NCI-H2081 (cell line): ENCODE measurements at regions not wholly inside any gene's neighbourhood (a gene's known extent, or its start where the extent isn't known, plus 50 kb on each side); places are given as distances from the start of the nearest gene placed in this dataset.
"Not testable (repeated sequence)": the region's sequence is repeated elsewhere in the genome, so short reads cannot be mapped to it uniquely, and the experiment has no call there.

ENCODE experiments used
- DNase-seq, 2 experiments: peaks; one replicate each; lab custom pipeline; 2025; lab: John Stamatoyannopoulos, UW

- no peak for DNase-seq
These were observed 99.4 kb upstream of the PTPN3 start for GRCh38 chr9:109597496-109597895.

DNA sequence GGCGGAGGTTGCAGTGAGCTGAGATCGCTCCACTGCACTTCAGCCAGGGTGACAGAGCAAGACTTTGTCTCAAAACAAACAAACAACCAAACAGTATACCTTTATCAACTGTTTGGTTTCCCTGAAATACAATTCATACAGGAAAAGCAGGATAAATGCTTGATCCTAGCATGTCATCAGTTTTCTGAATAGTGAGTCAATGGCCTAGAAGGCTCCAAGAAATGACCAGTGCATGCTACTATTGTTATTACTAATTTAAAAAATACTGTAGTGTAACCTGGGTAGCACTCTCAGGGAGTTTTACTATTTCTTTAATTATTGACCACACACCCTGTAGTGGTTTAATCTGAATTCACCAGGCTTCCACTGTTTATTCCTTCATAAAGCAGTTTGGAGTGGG lies 101.0 kb upstream of the PTPN3 start:
- no peak for DNase-seq

DNA sequence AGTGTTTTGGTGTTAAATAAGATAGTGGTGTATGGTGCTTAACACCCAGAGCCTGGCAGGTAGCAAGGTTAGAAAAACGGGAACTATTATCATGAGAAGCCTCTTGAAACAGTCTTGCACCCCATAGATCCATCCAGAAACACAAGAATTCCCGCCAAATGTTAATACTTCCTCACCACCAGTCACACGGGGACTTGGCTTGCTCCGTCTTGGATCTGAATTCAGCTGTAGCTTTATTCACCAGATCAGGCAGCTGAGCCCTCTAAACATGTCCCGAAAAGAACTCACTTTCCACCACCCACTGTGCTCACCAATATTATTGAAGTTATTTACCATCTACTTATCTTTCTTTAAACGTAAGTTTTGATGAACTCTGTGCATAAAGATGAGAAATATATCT lies 101.6 kb upstream of the PTPN3 start:
- DNase-seq = no peak

DNA sequence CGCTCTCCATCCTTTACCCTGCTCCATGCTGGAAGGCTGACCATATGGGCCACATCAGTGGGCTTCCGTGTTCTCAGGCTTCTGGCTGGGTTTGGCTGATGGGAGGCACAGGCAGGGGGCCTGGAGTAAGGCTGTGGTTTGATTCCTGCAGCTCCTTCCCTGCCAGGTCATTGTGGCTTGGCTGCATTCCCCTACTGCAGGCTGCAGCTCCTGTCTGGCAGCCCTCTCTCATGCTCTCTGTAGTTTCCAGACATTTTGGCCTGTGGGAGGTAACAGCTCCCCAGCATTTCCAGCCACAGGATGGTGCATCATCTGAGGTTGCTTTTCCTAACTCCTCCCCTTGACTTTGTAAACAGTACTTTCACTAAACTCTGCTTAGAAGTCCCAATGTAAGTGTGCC lies 102.0 kb upstream of the PTPN3 start:
- no peak for DNase-seq

GRCh38 chr9:109601181-109601580 lies 103.1 kb upstream of the PTPN3 start:
- DNase-seq = no peak

GRCh38 chr9:109602987-109603386 lies 104.9 kb upstream of the PTPN3 start:
- DNase-seq = no peak

DNA sequence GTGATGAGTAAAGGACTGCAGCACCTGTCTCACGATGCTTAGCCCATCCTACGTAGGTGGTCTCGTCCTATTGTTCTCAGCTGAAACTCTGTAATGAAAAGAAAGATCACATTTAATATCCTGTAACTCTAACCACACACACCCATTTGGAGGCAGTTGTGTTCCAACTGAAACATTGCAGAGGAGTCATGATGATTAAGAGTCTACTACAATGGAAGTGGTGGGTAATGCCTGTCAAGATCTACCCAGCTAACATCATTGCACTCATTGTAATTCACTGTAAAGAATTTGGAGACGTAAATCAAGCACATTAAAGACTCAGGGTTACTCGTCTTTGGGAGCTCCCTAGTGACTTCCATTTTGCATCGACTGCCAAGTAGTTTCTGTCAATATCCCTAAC lies 106.0 kb upstream of the PTPN3 start:
- DNase-seq = no peak

GRCh38 chr9:109604781-109605180 lies 106.7 kb upstream of the PTPN3 start:
- DNase-seq = no peak

- DNase-seq = no peak
These were observed 111.0 kb upstream of the PTPN3 start for GRCh38 chr9:109609060-109609459.

GRCh38 chr9:109616571-109617120 lies 118.5 kb upstream of the PTPN3 start:
- no peak for DNase-seq

DNA sequence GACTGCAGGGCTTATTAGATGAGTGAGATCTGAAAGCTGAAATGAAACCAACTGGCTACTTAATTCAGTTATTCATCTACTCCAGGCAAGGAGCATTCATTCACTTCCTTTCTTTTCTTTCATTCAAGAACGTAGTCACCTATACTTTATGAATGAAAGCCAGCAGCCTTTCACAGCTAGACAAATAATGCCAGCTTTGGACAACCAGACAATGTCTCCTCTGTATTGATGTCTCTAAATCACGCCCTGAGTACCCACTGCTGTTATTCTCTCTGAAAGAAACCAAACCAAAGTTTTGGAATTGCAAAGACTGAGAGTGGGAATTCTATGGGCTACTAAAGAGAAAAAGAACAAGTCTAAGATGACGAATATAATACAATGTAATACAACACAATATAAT lies 121.2 kb upstream of the PTPN3 start:
- DNase-seq = no peak

- no peak for DNase-seq
These were observed 126.0 kb upstream of the PTPN3 start for GRCh38 chr9:109624143-109624542.

DNA sequence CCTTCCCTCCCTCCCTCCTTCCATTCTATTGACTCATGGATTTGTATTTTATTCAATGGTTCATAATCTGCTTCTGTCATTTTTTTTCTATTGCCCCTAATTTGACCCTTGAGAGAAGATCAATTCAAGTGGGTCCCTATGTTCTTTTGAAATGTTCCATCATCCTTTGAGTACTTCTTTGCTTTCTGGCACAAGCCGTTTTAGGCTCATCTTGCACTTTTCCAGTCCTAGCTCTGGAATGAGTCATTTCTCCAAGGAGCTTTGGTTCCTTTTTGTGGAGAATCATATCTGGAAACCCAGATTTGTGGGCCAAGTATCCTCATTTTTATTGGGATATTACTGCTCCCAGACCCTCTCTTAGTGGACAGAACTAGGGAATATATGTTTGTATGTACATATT lies 126.8 kb upstream of the PTPN3 start:
- DNase-seq = no peak

DNA sequence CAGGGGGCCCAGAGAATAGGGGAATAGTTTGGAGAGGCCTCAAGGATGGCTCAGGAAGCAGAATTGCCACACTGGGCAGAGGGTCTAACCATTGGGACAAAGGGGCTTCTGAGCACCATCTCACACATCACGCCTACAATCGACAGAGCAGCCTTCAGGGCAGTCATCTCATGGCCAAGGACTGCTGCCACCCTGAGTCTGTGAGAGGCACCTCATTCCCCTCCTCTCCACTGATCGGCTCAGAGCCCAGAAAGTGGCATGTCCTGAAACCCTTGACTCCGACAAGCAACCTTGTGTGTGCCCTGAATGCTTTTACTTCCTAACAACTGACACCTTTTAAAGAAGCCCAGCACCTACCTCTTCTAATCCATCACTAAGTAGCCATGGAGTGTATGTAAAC lies 128.9 kb upstream of the PTPN3 start:
- no peak for DNase-seq

DNA sequence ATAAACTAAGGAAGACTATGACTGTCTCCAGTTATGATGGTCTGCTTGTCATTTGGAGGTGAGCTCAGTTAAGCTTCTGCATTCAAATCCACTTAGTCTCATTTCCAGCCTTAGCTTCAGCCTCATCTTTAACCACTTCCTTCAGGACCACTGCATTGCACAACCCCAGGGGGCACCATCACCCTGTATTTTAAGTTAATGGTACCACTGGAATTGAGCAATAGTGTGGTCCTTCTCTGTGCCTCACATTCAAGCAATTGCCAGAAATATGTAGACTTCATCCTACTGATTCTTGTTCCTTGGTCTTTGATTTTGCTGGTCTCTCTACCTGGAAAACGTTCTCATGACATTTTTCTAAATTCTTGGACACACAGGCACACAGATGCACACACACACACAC lies 131.5 kb upstream of the PTPN3 start:
- no peak for DNase-seq

- no peak for DNase-seq
These were observed 134.7 kb upstream of the PTPN3 start for GRCh38 chr9:109632817-109633216.

DNA sequence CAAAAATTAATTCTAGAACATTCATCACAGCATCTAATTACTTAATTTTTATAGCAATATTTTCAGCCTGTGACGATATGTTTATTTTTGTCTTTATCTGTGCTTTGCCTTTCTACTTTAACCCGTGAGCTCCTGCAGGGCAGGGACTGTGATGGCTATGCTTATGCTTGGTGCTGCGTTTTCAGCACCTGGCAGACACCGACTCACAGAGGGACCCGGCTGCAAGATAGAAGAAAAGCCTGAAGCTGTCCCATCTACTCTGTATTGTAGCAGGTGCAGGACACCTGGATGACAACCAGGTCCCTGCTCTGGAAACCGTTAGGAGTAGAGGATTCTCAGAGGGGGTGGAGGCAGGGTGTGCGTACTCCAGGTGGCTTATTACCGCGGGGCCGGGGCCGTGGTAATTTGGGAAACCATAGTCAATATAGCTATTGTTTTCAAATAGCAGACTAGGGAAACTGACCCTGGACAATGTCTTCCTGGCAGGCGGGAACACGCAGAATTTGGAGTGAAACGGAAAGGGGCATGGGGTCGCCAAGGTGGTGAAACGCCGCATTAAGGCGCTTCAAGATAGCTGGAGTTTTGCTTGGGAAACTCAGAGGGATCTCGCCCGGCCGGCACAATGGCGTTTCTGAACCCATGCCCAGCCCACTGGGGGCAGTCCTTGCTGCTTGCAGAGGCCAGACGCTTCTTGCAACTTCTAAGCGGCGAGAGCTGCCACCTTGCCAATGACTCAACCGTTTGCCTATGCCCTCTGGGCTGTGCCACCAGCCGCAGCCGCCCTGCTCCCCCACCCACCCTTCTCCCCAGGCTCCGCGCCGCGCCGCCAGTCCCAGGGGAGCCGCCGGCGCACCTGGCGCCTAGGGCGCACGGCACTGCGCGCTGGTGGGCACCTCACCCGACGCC lies 140.1 kb upstream of the PALM2AKAP2 start:
- peak; percentile 21 to 50 for DNase-seq

GRCh38 chr9:109640580-109641371 lies 139.2 kb upstream of the PALM2AKAP2 start:
- DNase-seq = peak; percentile 69 to 74

- no peak for DNase-seq
These were observed 138.7 kb upstream of the PALM2AKAP2 start for GRCh38 chr9:109641372-109641659.

DNA sequence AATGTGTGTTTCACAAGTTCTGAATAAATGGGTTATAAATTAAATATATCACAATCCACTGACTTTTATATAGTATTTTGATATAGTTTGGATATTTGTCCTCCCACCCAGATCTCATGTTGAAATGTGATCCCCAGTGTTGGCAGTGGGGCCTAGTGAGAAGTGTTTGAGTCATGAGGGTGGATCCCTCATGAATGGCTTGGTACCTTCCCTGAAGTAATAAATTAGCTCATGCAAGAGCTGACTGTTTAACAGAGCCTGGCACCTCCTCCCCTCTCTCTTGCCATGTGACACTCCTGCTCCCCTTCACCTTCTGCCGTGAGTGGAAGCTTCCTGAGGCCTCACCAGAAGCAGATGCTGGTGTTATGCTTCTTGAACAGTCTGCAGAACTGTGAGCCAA lies 127.9 kb upstream of the PALM2AKAP2 start:
- DNase-seq = no peak

GRCh38 chr9:109652971-109653370 lies 127.0 kb upstream of the PALM2AKAP2 start:
- DNase-seq = peak in 1 of 2 experiments; percentile 1

- DNase-seq = no peak
These were observed 126.5 kb upstream of the PALM2AKAP2 start for GRCh38 chr9:109653470-109653869.

- not testable (repeated sequence) for DNase-seq
These were observed 116.0 kb upstream of the PALM2AKAP2 start for GRCh38 chr9:109663978-109664377.
